GM21381 (cell line): ENCODE measurements at regions not wholly inside any gene's neighbourhood (a gene's known extent, or its start where the extent isn't known, plus 50 kb on each side); places are given as distances from the start of the nearest gene placed in this dataset.

ENCODE experiments used
- ATAC-seq: cut with Tn5 transposase; IDR thresholded peaks from one replicate; pipeline ENCODE4 v1.9.1; 2021; ENCODE audit warnings: mild to moderate bottlenecking, moderate library complexity; ENCODE audit not compliant: unreplicated experiment

- ATAC-seq = no peak
These were observed 242.1 kb downstream of the HACE1 start for GRCh38 chr6:104617591-104617990.

GRCh38 chr6:104614394-104614793 is 245.3 kb downstream of the HACE1 start:
- no peak for ATAC-seq

- ATAC-seq = no peak
These were observed 246.2 kb downstream of the HACE1 start for GRCh38 chr6:104613416-104614001.

- no peak for ATAC-seq
These were observed 247.2 kb downstream of the HACE1 start for GRCh38 chr6:104612541-104612940.

- ATAC-seq = no peak
These were observed 251.6 kb downstream of the HACE1 start for GRCh38 chr6:104608101-104608500.

- no peak for ATAC-seq
These were observed 252.2 kb downstream of the HACE1 start for GRCh38 chr6:104607501-104607900.

GRCh38 chr6:104606361-104606760 is 253.4 kb downstream of the HACE1 start:
- no peak for ATAC-seq

- ATAC-seq = no peak
These were observed 255.0 kb downstream of the HACE1 start for GRCh38 chr6:104604685-104605084.

GRCh38 chr6:104603108-104603745 is 256.5 kb downstream of the HACE1 start:
- ATAC-seq = no peak

GRCh38 chr6:104601721-104602120 is 258.0 kb downstream of the HACE1 start:
- ATAC-seq = no peak

- no peak for ATAC-seq
These were observed 258.5 kb downstream of the HACE1 start for GRCh38 chr6:104601131-104601651.

GRCh38 chr6:104600639-104600931 is 259.1 kb downstream of the HACE1 start:
- ATAC-seq = no peak

GRCh38 chr6:104599821-104600638 is 259.7 kb downstream of the HACE1 start:
- ATAC-seq = no peak

GRCh38 chr6:104597541-104598050 is 262.1 kb downstream of the HACE1 start:
- ATAC-seq = no peak

GRCh38 chr6:104596091-104596490 is 263.6 kb downstream of the HACE1 start:
- ATAC-seq = no peak

GRCh38 chr6:104595311-104595820 is 264.4 kb downstream of the HACE1 start:
- no peak for ATAC-seq

- ATAC-seq = no peak
These were observed 268.0 kb downstream of the HACE1 start for GRCh38 chr6:104591573-104592334.

GRCh38 chr6:104589940-104590339 is 269.8 kb downstream of the HACE1 start:
- ATAC-seq = no peak

- no peak for ATAC-seq
These were observed 274.1 kb downstream of the HACE1 start for GRCh38 chr6:104585646-104586045.

GRCh38 chr6:104580452-104580851 is 279.3 kb downstream of the HACE1 start:
- ATAC-seq = no peak

GRCh38 chr6:104579310-104579863 is 280.3 kb downstream of the HACE1 start:
- no peak for ATAC-seq
